H7 (cell line): ENCODE measurements at regions not wholly inside any gene's neighbourhood (a gene's known extent, or its start where the extent isn't known, plus 50 kb on each side); places are given as distances from the start of the nearest gene placed in this dataset.

Source experiments
- DNase-seq: peaks from one replicate; pipeline ENCODE4 v3.0.0; 2012
- H3K27me3 ChIP-seq: 2 replicates; pipeline ENCODE4 v1.6.0; 2011; ENCODE audit warnings: mild to moderate bottlenecking, low read length; ENCODE audit not compliant: control insufficient read depth, insufficient read depth
- H3K36me3 ChIP-seq: replicated peaks from 2 replicates; pipeline ENCODE4 v1.5.1; 2011; ENCODE audit warnings: low read length; ENCODE audit not compliant: control insufficient read depth, insufficient read depth
- H3K4me3 ChIP-seq: 2 replicates; pipeline ENCODE4 v1.5.1; 2011; ENCODE audit warnings: low read depth, mild to moderate bottlenecking, control low read depth, low read length, moderate library complexity; ENCODE audit not compliant: insufficient read depth

DNA sequence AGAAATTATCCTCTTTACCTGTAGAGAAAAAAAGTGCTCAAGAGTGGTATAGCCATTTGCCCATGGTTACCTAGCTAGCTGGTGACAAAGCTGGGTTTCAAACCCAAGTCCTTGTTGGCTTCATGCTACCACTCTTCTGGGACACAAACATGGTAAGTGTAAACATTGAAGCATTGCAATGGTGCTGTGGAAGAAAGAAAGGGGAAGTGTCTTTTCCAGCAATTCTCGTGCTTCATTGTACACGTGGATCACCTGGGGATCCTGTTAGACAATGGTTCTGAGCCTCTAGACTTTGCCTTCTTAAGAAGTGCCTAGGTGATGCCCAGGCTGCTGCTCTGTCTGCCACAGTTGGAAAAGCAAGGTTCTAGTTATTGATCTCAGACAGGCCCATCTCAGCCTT, 134.8 kb upstream of the CTNNB1 start:
- no peak overlapping the region for H3K4me3 ChIP-seq
- H3K27me3 ChIP-seq, result no peaks in the 10 kb centered on the region
- no peak for DNase-seq
- H3K36me3 ChIP-seq, result no peaks in the 10 kb centered on the region

- Histone ChIP-seq H3K4me3 (no peak overlapping the region), H3K27me3 (no peaks in the 10 kb centered on the region), H3K36me3 (no peaks in the 10 kb centered on the region)
- DNase-seq, result no peak
Observed at GRCh38 chr3:41065340-41065739, 134.0 kb upstream of the CTNNB1 start.

- H3K4me3 ChIP-seq, result no peak overlapping the region
- H3K36me3 ChIP-seq, result no peaks in the 10 kb centered on the region
- H3K27me3 ChIP-seq, result no peaks in the 10 kb centered on the region
- DNase-seq, result no peak
Observed at GRCh38 chr3:41073190-41073589, 126.1 kb upstream of the CTNNB1 start.

DNA sequence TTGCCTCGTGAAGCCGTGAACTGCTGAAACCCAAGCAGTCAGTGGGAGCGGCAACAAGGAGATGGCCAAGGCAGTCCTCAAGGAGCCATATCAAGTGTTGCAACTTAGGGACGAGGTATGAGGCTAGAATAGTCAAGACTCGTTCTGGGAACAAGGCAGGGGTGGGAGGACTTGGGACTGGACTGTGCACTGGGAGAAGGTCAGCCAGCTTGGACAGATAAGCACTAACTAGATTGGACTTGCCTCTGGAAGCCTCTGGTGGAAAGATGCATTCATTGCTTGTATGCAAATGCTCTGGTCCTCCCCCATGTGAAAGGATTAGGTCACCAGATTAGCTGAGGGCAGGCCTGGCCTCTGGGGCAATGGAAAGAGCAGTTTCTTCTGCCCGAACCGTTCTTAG, 123.3 kb upstream of the CTNNB1 start:
- no peaks in the 10 kb centered on the region for H3K36me3 ChIP-seq
- DNase-seq, result no peak
- H3K27me3 ChIP-seq, result no peaks in the 10 kb centered on the region; the same call in 1 of the 2 replicates
- H3K4me3 ChIP-seq, result no peak overlapping the region

DNA sequence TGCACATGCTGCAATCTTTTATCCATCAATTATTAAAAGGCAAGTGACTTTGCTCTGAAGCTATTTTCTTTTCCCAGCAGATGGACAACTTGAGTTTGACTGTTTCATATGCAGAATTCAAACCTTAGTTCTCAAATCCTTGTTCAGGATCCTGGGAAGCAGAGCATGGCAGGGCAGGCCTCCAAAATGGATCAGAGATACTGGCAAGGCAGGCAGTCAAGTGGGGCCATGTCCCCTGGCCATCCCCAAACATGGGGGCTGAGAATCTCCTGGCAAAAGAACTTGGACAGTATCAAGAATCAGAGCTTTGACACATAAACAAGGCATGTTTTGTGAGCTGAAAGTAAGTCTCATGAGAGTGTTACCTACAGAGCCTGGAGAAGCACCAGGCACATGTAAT, 122.9 kb upstream of the CTNNB1 start:
- Histone ChIP-seq H3K4me3 (no peak overlapping the region), H3K36me3 (no peaks in the 10 kb centered on the region), H3K27me3 (no peaks in the 10 kb centered on the region; the same call in 1 of the 2 replicates)
- DNase-seq, result no peak

GRCh38 chr3:41080141-41080540, 119.2 kb upstream of the CTNNB1 start:
- no peaks in the 10 kb centered on the region; the same call in 1 of the 2 replicates for H3K27me3 ChIP-seq
- DNase-seq, result no peak
- H3K36me3 ChIP-seq, result no peaks in the 10 kb centered on the region
- H3K4me3 ChIP-seq, result no peak overlapping the region

DNA sequence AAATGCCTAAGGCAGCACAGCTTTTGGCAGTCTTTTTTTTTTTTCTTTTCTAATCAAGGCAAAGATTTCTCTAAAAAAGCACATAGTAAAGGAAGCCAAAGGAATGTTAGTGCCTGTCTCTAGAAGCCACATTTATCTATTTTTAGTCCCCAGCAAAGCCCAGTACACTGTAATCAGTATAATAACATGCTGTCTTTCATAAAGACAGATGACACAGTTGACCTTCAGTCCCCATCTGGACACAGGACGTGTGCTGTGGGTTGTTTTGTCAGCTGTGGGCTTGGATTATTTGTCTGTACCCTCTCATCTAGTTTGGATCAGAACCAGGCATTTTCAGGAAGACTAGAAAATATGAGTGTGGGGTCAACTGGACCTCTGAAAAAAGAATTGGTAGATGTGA, 110.4 kb upstream of the CTNNB1 start:
- Histone ChIP-seq H3K4me3 (no peak overlapping the region), H3K36me3 (no peaks in the 10 kb centered on the region), H3K27me3 (no peaks in the 10 kb centered on the region)
- no peak for DNase-seq

- Histone ChIP-seq H3K36me3 (no peaks in the 10 kb centered on the region), H3K4me3 (no peak overlapping the region), H3K27me3 (no peaks in the 10 kb centered on the region)
- DNase-seq, result no peak
Observed at GRCh38 chr3:41089566-41089965, 109.7 kb upstream of the CTNNB1 start.

DNA sequence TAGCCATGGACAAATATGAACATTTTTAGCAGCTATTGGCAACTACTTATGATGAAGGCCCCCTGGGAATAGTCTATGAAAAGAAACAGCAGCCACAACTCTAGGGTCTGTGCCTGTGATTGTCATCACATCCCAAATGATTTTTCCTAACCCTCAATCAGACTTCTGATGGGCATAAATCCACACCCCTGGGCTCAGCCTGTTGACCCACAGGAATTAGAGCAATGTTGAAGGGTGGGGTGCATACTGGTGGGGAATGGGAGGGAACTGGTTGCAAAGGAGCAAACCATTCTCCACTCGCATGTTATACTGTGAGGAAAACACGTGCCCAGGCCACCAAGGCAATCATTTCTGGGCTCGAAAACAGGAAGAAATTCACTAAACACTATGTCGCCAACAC, 106.5 kb upstream of the CTNNB1 start:
- H3K36me3 ChIP-seq, result no peaks in the 10 kb centered on the region
- no peaks in the 10 kb centered on the region for H3K27me3 ChIP-seq
- no peak for DNase-seq
- no peak overlapping the region for H3K4me3 ChIP-seq

DNA sequence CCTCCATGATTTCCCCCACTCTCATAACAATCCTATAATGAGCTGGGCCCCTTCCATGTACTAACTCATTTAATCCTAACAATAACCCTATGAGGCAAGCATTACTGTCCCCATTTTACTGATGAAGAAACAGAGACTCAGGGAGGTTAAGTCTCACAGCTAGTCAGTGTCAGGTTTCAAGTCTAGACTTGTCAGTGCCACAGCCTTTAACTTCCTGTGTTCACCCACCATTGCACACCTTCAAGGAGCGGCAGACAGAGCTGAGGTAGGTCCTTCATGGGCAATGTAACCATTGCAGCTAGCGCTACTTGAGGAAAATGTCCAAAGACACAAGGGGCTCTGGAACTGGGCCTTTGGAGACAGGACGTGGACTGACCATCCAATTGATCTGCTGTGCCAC, 105.8 kb upstream of the CTNNB1 start:
- Histone ChIP-seq H3K4me3 (no peak overlapping the region), H3K36me3 (no peaks in the 10 kb centered on the region), H3K27me3 (no peaks in the 10 kb centered on the region)
- no peak for DNase-seq

GRCh38 chr3:41094351-41094750, 105.0 kb upstream of the CTNNB1 start:
- DNase-seq, result no peak
- H3K27me3 ChIP-seq, result no peaks in the 10 kb centered on the region
- no peaks in the 10 kb centered on the region for H3K36me3 ChIP-seq
- H3K4me3 ChIP-seq, result no peak overlapping the region

- H3K4me3 ChIP-seq, result no peak overlapping the region
- no peak for DNase-seq
Observed at GRCh38 chr3:41095702-41096101, 103.6 kb upstream of the CTNNB1 start.

GRCh38 chr3:41097896-41098496, 101.3 kb upstream of the CTNNB1 start:
- Histone ChIP-seq H3K4me3 (no peak overlapping the region), H3K27me3 (no peaks in the 10 kb centered on the region)

More at GRCh38 chr3:41095702-41096101, 103.6 kb upstream of the CTNNB1 start:
- Histone ChIP-seq H3K36me3 (no peaks in the 10 kb centered on the region), H3K27me3 (no peaks in the 10 kb centered on the region)

GRCh38 chr3:41101231-41101630, 98.1 kb upstream of the CTNNB1 start:
- no peak overlapping the region for H3K4me3 ChIP-seq
- DNase-seq, result no peak
- H3K36me3 ChIP-seq, result no peaks in the 10 kb centered on the region
- H3K27me3 ChIP-seq, result no peaks in the 10 kb centered on the region

More at GRCh38 chr3:41097896-41098496, 101.3 kb upstream of the CTNNB1 start:
- H3K36me3 ChIP-seq, result no peaks in the 10 kb centered on the region
- no peak for DNase-seq

DNA sequence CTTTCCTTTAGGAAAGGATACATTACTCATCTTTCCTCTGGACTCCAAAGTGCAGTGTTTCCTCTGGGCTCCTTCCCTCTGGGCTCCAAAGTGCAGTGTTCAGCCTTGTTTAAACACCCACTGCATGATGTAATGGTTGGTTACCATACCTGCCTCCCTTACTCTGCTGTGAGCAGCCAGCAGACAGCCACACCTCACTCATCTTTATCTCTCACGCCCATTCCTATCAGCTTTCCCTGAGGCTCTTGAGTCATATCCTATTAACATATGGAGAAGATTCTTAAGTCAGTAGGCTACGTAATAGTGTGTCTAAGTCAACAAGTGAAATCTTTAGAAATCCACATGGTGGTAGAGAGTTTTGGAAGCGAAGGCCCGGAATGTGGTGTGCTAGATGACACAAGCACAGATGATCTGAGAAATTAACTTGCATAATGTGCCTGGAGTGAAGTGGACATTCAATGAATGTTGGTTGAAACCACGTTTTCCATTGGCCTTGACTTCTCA, 97.2 kb upstream of the CTNNB1 start:
- Histone ChIP-seq H3K36me3 (no peaks in the 10 kb centered on the region), H3K27me3 (no peaks in the 10 kb centered on the region), H3K4me3 (no peak overlapping the region)
- no peak for DNase-seq

DNA sequence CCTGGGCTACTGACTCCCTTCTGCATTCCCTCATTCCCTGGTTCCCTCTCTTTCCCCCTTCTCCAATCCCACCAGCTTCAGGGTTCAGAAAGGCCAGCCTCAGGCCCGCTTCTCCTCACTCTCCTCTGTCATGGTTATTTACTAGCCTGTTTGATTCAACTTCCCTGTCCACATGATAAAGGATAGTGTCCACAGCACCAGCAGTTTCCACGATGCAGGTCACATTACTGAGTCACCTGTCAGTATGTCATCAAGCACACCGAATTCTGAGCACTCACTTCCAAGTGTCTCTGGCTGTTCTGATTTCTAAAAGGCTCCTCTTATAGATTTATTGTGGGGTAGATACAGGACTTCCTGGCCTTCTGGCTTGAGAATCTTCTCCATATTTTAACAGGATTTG, 96.6 kb upstream of the CTNNB1 start:
- no peaks in the 10 kb centered on the region for H3K36me3 ChIP-seq
- no peak overlapping the region for H3K4me3 ChIP-seq
- DNase-seq, result no peak
- H3K27me3 ChIP-seq, result no peaks in the 10 kb centered on the region
